GM13977 (cell line): ENCODE measurements at regions not wholly inside any gene's neighbourhood (a gene's known extent, or its start where the extent isn't known, plus 50 kb on each side); places are given as distances from the start of the nearest gene placed in this dataset.

Experiments used
- DNase-seq: peaks from one replicate; pipeline ENCODE4 v3.0.0; 2012; ENCODE audit warnings: low spot score
- in situ Hi-C: fragments of 300-500 bp; cut with MboI; formaldehyde crosslinking; loops from one replicate; pipeline ENCODE4 v1.12.0; 2022; ENCODE audit warnings: low sequenced_read_pairs, low pct_unique_long_range_greater_than_20kb, mixed read lengths, inconsistent platforms; ENCODE audit not compliant: unreplicated experiment
- TF ChIP-seq, protein P1 (sequence below): IDR thresholded peaks from 2 replicates; pipeline ENCODE4 v1.5.1; 2012; ENCODE audit warnings: mild to moderate bottlenecking, control low read depth; ENCODE audit not compliant: insufficient read depth; ENCODE audit errors: extremely low read depth, missing control alignments

DNA sequence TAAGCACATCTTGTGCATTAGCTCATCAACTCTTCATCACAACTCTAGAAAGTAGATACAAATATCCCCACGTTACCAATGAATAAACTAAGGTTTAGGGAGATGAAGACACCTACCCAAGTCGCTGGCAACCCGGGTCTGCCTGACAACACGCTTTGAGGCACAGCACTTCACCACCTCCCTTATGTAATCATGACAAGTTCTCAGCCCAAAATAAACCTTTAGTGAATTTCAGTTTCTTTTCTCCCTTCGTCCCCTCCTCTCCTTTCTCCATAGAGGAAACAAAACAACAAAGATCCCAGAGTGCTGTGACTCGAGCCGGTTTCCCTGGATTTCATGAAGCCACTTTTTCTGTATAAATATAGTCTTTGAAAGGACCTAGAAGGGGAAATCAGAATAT, 105.4 kb downstream of the MAFB start:
- TF ChIP-seq, protein P1, sequence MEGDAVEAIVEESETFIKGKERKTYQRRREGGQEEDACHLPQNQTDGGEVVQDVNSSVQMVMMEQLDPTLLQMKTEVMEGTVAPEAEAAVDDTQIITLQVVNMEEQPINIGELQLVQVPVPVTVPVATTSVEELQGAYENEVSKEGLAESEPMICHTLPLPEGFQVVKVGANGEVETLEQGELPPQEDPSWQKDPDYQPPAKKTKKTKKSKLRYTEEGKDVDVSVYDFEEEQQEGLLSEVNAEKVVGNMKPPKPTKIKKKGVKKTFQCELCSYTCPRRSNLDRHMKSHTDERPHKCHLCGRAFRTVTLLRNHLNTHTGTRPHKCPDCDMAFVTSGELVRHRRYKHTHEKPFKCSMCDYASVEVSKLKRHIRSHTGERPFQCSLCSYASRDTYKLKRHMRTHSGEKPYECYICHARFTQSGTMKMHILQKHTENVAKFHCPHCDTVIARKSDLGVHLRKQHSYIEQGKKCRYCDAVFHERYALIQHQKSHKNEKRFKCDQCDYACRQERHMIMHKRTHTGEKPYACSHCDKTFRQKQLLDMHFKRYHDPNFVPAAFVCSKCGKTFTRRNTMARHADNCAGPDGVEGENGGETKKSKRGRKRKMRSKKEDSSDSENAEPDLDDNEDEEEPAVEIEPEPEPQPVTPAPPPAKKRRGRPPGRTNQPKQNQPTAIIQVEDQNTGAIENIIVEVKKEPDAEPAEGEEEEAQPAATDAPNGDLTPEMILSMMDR: no peak
- DNase-seq: no peak
- in situ Hi-C loops: no loop called here

DNA sequence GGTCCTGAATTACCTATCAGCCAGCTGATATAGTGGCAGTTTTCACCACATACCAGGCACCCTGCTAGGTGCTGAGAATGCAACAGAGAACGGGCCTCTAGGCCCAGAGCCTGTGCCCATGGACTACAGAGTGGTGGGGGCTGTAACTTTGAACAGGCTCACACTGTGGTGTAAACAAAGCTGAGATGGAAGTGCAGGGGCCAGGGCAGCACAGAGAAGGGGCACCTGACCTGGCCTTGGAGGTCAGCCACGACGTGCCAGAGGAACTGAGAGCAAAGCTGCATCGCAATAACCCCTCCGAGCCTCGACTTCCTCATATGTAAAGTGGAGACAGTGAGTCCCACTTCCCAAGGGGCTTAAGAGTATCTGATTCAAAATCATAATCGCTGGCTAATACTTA, 105.8 kb downstream of the MAFB start:
- in situ Hi-C loops: no loop called here
- TF ChIP-seq, protein P1: no peak
- DNase-seq: no peak

DNA sequence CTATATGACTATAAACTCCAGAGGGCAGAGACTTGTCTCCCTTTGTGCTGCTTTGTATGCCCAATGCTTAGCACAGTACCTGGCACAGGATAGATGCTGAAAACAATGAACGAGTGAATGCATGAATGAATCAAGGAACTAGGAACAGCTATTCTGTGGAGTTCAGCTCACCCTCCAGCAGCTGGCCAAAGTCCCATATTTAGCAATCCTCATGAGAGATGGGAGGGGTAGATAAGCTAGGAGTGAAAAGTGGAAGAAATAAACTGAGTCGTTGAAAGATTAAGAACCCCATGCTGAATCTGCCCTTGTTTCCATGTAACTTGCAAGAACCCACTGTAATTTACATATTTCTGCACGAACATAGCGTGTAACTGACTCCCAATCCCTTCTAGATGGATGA, 106.5 kb downstream of the MAFB start:
- TF ChIP-seq, protein P1: no peak
- DNase-seq: no peak
- in situ Hi-C loops: no loop called here

DNA sequence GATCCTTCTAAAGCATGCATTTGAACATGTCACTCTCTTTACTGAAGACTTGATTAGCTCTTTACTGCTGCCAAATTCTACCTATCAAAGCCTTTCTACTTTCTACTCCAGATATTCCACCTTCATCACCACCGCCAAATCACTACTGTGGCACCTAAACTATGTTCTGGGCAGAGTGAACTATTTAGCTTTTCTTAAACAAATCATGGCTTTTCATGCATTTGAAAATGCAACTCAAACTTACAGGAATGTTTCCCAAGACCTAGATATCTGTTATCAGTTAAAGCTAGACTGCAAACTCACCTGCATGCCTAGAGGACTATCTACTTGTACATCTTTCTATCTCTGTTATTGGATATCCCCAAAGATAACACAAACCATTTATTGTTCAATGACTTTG, 109.3 kb downstream of the MAFB start:
- TF ChIP-seq, protein P1: no peak
- in situ Hi-C loops: no loop called here
- no peak for DNase-seq

DNA sequence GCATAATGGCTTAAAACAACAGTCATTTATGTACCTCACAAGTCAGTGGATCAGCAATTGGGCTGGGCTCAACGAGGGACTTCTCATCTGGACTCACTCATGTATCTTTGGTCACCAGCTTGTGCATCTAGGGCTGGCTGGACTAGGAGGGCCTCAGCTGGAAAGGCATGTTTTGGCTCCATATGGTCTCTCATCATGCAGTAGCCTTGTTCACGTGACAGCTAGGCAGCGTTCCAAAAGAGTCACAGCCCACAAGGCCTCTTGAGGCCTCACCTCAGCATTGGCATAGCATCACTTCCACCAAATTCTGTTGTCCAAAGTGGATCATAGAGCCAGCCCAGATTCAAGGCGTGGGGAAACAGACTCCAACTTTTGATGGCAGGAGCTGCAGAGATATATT, 110.1 kb downstream of the MAFB start:
- DNase-seq: no peak
- TF ChIP-seq, protein P1: no peak
- in situ Hi-C loops: no loop called here

DNA sequence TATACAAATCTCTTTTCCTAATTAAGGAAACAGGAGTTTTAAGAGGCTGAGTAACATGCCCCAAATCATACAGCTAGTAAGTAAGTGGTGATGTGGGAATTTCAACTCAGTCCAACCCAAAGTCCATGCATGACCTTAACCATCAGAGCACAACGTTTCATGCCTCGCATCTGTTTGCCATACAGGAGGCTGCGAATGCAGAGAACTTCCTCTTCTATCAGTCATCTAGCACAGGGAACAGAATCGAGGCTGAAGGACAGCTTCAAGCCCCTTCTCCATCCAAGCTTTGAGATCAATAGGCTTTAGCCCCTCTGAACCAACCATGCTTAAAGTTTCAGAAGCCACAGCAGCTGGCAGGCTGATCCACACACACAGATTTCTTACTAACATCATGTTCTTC, 113.2 kb downstream of the MAFB start:
- in situ Hi-C loops: no loop called here
- TF ChIP-seq, protein P1: no peak
- DNase-seq: no peak

DNA sequence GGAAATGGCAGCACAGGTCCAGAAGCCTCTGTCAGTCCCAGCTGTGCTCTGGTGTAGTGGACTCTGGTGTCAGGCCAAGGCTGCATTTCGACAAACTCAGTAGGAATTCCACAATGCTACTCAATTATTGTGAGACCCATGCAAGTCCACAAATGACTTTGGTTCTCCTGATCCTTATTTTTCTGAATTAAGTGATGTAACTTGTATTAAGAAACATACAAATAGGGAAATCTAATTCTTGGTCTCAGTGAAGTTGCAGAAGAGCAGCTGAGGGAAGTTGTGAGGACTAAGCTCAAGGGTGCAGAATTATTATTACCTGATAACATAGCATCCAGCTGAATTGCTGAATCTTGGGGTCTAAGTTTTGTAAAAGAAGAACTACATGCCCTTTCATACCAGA, 116.8 kb downstream of the MAFB start:
- no peak for DNase-seq
- in situ Hi-C loops: no loop called here
- TF ChIP-seq, protein P1: no peak
